NCI-H2029 treated with DMSO at 0.1 percent for 48 hours (cell line): ENCODE measurements at regions not wholly inside any gene's neighbourhood (a gene's known extent, or its start where the extent isn't known, plus 50 kb on each side); places are given as distances from the start of the nearest gene placed in this dataset.

Experiments
- DNase-seq: peaks from one replicate; lab custom pipeline; 2025; lab: John Stamatoyannopoulos, UW

DNA sequence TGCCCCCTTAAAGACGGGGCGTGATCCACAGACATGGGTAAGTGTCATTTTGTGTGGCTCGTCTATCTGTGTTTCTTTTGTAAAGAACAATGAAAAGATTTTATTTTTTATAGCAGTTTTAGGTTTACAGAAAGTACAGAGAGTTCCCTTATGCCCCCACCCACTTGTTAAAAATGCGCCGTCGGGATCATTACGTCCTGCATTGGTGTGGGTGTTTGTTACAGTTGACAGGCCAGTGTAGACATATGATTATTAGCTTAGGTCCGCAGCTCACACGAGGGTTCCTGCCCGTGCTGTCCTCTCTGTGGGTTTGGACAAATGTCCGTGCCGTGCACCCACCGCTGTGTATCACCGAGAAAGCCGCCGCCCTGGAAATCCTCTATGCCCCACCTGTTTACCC, 50.5 kb downstream of the RGS12 start:
- no peak for DNase-seq

DNA sequence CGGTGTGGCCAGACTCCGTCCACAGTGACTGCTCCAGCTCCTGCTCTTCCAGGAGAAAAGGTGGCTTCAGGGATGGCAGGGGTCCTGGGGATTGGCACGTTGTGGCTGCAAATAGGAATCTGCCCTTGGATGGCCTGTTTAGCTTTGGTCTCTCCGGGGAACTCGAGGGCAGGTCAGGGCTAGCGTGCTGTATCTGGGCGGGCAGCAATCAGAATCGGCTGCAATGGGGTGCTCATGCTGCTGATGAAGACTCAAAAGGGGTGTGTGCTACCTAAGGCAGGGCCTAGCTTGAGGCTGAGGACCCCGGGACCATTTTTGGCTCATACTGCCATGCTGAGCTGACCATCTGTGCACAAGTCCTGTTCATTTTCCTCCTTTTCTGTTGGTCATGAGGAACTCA, 51.3 kb downstream of the RGS12 start:
- DNase-seq, result no peak

DNA sequence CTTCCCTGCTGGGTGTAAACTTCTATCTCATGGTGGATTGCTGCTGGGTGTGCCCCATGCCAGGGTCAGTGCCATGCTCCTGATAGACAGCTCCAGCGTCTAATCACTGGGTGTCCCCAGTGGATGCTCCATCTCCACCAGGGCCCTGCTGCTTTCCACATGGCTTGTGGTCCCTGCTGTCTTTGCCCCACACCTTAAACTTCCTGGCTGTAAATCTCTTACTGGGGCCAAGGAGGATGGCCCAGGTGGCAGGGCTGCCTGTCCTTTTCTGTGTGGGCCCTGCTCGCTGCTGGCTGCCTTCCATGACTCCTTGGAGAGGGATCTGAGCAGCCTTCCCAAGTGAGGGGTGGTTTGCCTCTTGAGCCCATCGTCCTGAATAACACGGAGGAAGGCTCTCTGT, 51.8 kb downstream of the RGS12 start:
- DNase-seq, result no peak

GRCh38 chr4:3345384-3345783, 52.6 kb downstream of the RGS12 start:
- DNase-seq, result no peak

- DNase-seq, result peak; percentile 49
Observed at GRCh38 chr4:3346146-3346545, 53.3 kb downstream of the RGS12 start.

DNA sequence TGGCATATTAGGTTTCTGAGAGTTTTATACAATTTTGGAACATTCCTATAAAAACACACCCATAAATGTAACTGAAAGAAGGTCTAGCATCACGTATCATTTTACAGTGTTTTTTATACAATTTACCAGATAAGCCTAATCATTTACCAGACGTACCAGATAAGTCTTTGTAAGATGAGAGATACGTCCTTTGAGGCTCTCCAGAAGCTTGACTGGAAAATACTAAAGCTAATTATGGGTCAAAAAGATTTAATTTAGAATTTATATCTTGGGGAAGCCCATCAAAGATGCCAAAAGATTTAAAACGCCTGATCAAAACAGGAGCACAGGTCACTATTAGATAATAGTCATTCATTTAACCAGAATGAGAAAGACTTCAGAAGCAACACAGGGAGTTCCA, 55.0 kb downstream of the RGS12 start:
- DNase-seq, result no peak

DNA sequence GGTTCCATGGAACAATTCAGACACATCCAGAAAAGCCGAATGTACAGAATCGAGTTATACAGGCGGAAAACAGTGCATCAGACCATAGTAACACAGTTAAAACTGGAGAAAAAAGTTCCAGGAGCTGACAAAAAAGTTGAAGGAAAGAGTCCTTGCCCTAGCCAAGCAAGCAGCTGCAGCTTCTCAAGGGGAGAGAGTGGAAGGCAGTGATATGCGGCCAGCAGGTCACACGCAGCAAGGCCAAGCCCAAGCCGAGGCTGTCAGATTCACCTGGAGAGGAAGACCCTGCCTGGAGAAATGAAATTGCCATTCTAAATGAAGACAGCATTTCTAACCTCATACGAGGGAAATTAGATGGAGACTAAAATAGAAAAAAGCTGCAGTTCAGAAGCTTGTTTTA, 55.8 kb downstream of the RGS12 start:
- DNase-seq, result no peak

GRCh38 chr4:3349116-3349515, 56.3 kb downstream of the RGS12 start:
- DNase-seq, result no peak

DNA sequence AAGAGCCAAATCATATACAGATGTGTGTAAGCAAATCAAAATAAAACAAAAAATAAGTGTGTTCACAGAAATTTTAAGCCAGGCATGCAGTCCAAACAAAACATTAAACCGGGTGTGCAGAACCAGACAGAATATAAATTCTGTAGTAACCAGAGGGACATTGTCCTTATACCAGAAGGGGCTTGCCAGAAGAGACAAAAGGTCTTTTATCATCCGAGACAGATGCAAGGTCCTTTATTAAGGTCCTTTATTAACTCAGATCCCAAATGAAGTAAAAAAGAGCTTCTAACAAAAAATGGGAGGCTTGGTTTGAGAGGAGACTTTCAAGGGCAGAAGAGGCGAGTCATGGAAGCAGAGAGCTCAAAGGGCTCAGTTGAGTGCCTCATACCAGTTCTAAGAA, 59.2 kb downstream of the RGS12 start:
- DNase-seq, result no peak

- DNase-seq, result no peak
Observed at GRCh38 chr4:3352505-3352904, 59.7 kb downstream of the RGS12 start.

DNA sequence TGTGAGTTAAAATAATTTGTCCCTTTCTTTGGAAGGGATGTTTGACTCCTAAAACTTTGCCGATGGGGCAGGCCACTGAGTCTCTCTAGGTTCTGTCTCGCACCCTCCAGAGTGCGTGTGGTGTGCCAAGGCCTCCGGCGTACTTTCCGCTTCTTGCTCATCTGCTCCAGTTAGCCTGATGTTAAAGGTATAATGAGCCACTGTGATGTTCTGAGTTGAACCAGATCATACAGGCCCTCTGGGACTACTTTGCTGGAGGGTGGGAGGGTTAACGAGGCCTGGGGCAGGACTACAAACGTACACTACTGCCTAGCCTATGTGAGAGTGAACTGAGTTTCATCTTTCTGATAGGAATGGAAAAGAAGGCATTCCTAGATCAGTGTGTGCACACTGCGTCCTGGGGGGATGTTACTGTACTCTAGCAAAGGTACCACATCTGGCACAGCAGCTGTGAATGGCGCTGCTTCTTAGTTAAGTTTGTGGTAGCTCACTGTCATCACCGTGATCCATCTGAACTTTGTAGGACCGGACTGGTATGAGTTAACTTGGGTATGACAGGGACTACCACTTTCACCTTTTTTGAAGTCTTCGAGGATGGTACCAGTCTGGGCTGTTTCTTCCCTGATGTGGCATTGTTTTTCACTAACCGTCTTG, 60.2 kb downstream of the RGS12 start:
- no peak for DNase-seq

GRCh38 chr4:3353752-3354454, 61.1 kb downstream of the RGS12 start:
- DNase-seq, result no peak

GRCh38 chr4:3354455-3354811, 61.6 kb downstream of the RGS12 start:
- no peak for DNase-seq

DNA sequence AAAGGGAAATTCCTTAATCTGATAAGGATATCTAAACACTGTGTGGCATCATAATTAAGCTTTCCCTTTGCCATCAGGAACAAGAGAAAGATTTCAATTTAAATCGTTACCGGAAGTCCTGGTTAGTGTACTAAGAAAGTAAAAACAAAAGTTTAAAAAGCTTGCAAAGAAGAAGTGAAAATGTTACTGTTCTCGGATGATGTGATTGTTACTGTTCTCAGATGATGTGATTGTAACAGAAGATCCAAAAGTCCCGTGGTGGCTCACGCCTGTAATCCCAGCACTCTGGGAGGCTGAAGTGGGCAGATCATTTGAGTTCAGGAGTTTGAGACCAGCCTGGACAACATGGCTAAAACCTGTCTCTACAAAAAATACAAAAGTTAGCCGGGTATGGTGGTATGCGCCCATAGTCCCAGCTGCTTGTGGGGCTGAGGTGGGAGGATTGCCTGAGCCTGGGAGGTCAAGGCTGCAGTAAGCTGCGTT, 62.5 kb downstream of the RGS12 start:
- DNase-seq, result no peak

GRCh38 chr4:3358656-3359055, 65.8 kb downstream of the RGS12 start:
- no peak for DNase-seq

- DNase-seq, result no peak
Observed at GRCh38 chr4:3360777-3361176, 68.0 kb downstream of the RGS12 start.

- DNase-seq, result no peak
Observed at GRCh38 chr4:3361406-3361805, 68.6 kb downstream of the RGS12 start.

- DNase-seq, result no peak
Observed at GRCh38 chr4:3361896-3362295, 69.1 kb downstream of the RGS12 start.

DNA sequence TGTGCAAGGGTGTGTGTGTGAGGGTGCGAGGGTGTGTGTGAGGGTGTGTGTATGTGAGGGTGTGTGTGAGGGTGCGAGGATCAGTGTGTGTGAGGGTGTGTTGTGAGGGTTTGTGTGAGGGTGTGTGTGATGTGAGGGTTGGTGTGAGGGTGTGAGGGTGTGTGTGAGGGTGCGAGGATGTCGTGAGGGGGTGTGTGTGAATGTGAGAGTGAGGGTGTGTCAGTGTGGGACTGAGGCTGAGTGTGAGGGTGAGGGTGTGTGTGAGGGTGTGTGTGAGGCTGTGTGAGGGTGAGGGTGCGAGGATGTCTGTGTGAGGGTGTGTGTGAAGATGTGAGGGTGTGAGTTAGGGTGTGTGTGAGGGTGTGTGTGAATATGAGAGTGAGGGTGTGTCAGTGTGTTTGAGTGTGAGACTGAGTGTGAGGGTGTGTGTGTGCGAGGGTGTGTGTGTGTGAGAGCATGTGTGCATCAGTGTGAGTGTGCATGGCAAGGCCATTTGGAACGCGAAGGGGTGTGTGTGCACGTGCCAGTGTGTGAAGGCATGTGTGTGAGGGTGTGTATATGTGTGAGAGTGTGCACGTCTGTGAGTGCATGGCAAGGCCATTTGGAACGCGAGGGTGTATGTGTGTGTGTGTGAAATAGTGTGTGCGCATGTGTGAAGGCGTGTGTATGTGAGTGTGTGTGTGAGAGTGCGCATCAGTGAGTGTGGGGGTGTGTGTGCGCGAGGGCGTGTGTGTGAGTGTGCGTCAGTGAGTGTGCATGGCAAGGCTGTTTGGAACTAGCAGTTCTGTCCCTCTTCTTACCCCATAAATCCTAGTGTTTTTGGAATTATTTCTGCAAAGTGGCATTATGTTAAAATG, 69.8 kb downstream of the RGS12 start:
- no peak for DNase-seq

- DNase-seq, result no peak
Observed at GRCh38 chr4:3363411-3364141, 70.8 kb downstream of the RGS12 start.

GRCh38 chr4:3364199-3364598, 71.4 kb downstream of the RGS12 start:
- DNase-seq, result no peak

DNA sequence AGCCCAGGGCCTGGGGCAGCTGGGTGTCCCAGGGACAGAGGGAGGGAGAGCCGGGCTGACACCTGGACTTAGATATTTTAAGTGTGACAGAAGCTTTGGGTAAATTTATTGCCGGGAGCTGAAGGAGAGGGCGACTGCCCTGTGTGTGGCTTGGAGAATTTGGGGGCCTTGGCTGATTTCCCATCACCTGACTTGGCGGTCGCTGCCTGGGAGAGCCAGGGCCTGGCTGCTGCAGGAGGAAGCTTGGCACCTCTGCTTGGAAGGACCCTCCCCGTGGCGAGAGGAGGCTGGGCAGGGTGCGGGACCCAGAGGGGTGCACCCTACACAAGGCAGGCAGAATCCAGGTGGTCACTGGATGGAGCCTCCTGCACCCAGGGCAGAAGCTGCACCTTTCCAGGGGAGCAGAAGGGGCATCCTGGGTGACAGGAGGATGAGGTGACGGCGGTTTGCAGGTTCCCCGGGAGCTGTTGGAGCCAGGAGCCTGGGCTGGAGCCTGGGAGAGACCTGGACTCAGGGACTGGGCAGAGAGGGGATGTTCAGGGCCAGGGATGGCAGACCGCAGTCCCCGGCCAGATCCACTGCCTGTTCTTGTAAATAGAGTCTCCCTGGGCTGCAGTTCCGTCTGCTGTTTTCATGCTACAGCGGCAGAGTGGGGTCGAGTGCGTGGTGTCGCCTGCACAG, 72.0 kb downstream of the RGS12 start:
- no peak for DNase-seq
